ENCODE measurements at regions not wholly inside any gene's neighbourhood (a gene's known extent, or its start where the extent isn't known, plus 50 kb on each side); places are given as distances from the start of the nearest gene placed in this dataset.

DNA sequence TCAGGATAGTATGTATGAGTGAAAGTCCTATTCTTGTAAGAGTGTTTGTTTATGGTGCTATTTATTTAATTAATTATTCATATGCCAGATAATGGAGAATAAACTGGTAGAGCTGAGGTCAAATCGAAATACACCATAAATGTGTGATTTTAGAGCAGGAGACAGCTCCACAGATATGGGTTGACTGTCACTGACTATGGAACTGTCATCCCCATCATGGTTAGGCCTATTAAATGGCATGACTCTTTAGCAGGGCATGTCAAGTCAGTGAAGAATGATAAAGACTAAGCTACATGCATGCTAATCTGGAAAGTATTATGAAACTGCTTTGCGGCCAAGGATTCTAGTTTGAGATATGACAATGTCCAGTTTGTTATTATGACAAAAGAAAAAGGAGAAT, 658.6 kb downstream of the ISL1 start:
- no peak overlapping the region for H3K9ac ChIP-seq
- no peak overlapping the region for H2AFZ ChIP-seq (replicated peaks)
- no peaks in the 10 kb centered on the region for H3K4me1 ChIP-seq
- no peaks in the 10 kb centered on the region for H3K27me3 ChIP-seq
- Mint-ChIP-seq H3K4me3 (no peak overlapping the region), H3K4me1 (no peaks in the 10 kb centered on the region), H3K27ac (no peak overlapping the region), H3K27me3 (ENCODE audit: insufficient read depth, low read depth) (no peaks in the 10 kb centered on the region), H3K36me3 (no peaks in the 10 kb centered on the region), H3K9me3 (no peaks in the 10 kb centered on the region)
- no peaks in the 10 kb centered on the region for H4K20me1 ChIP-seq (ENCODE audit: low read depth)
- no peaks in the 10 kb centered on the region for H3K36me3 ChIP-seq
- no peak overlapping the region for H3K4me2 ChIP-seq
- TF ChIP-seq EZH2phosphoT487 (IDR thresholded peaks at IDR 0.05) (no peak), EZH2 (IDR thresholded peaks at IDR 0.05) (no peak)
- TF ChIP-seq, protein P1, sequence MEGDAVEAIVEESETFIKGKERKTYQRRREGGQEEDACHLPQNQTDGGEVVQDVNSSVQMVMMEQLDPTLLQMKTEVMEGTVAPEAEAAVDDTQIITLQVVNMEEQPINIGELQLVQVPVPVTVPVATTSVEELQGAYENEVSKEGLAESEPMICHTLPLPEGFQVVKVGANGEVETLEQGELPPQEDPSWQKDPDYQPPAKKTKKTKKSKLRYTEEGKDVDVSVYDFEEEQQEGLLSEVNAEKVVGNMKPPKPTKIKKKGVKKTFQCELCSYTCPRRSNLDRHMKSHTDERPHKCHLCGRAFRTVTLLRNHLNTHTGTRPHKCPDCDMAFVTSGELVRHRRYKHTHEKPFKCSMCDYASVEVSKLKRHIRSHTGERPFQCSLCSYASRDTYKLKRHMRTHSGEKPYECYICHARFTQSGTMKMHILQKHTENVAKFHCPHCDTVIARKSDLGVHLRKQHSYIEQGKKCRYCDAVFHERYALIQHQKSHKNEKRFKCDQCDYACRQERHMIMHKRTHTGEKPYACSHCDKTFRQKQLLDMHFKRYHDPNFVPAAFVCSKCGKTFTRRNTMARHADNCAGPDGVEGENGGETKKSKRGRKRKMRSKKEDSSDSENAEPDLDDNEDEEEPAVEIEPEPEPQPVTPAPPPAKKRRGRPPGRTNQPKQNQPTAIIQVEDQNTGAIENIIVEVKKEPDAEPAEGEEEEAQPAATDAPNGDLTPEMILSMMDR (IDR thresholded peaks at IDR 0.05), result no peak
- H3K9me3 ChIP-seq (ENCODE audit: low read depth), result no peaks in the 10 kb centered on the region
- H3K79me2 ChIP-seq (ENCODE audit: low read depth), result no peaks in the 10 kb centered on the region
- no peak overlapping the region for H3K27ac ChIP-seq
- no peak for DNase-seq (ENCODE audit: low spot score)
- no peak overlapping the region for H3K4me3 ChIP-seq
- no peaks in the 10 kb centered on the region for H3F3A ChIP-seq (ENCODE audit: low read depth)

DNA sequence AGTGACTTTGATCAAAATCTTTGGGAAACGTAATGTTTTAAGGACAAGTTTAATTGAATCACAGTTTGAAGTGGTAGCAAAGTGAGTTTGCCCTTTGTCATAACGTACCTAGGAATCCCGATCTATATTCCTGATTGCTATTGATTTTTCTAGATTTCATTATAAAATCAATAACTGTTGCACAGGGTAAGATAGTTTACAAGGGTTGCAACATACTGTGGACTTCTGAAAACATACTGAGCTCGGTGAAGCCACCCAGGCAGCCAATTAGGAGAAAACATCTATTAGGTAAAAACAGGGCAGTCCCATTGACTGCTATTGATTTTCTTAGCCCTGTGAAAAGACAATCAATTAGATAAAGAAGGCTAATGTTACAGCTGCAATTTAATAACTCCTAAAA, 659.9 kb downstream of the ISL1 start:
- H3F3A ChIP-seq (ENCODE audit: low read depth), result no peaks in the 10 kb centered on the region
- H3K4me3 ChIP-seq, result no peak overlapping the region
- TF ChIP-seq EZH2phosphoT487 (IDR thresholded peaks at IDR 0.05) (no peak), EZH2 (IDR thresholded peaks at IDR 0.05) (no peak)
- TF ChIP-seq, protein P1 (IDR thresholded peaks at IDR 0.05), result no peak
- H3K36me3 ChIP-seq, result no peaks in the 10 kb centered on the region
- no peak overlapping the region for H3K9ac ChIP-seq
- Mint-ChIP-seq H3K27ac (no peak overlapping the region), H3K36me3 (no peaks in the 10 kb centered on the region), H3K27me3 (ENCODE audit: insufficient read depth, low read depth) (no peaks in the 10 kb centered on the region), H3K4me3 (no peak overlapping the region), H3K4me1 (no peaks in the 10 kb centered on the region), H3K9me3 (no peaks in the 10 kb centered on the region)
- no peak overlapping the region for H3K4me2 ChIP-seq
- H3K9me3 ChIP-seq (ENCODE audit: low read depth), result no peaks in the 10 kb centered on the region
- H3K4me1 ChIP-seq, result no peaks in the 10 kb centered on the region
- no peak overlapping the region for H2AFZ ChIP-seq (replicated peaks)
- no peaks in the 10 kb centered on the region for H3K79me2 ChIP-seq (ENCODE audit: low read depth)
- no peak overlapping the region for H3K27ac ChIP-seq
- H4K20me1 ChIP-seq (ENCODE audit: low read depth), result no peaks in the 10 kb centered on the region
- DNase-seq (ENCODE audit: low spot score), result no peak
- H3K27me3 ChIP-seq, result no peaks in the 10 kb centered on the region

DNA sequence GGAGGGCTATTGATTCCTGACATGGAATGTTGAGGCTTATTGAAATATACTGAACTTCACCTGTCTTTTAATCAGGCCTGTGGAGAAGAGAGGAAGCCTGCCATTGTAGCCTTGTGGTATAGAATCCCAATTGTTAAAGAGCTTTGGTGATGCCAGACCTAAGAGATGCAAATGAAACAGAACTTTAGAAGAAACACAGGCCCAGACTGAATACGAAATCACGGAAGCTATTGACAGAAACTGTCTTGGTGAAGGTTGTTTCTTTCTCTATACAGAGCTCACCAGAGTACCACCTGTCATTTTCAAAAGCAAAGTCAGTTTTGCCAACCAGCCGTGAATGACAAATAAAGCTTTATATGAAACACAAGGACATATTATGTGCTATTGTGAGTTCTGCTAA, 660.3 kb downstream of the ISL1 start:
- H3K27ac Mint-ChIP-seq, result no peak overlapping the region
- Histone ChIP-seq H3K4me1 (no peaks in the 10 kb centered on the region), H3K27ac (no peak overlapping the region), H3K4me3 (no peak overlapping the region), H3F3A (ENCODE audit: low read depth) (no peaks in the 10 kb centered on the region), H3K27me3 (no peaks in the 10 kb centered on the region), H3K9me3 (ENCODE audit: low read depth) (no peaks in the 10 kb centered on the region), H4K20me1 (ENCODE audit: low read depth) (no peaks in the 10 kb centered on the region), H3K4me2 (peak overlapping the region; percentile 3), H2AFZ (replicated peaks) (no peak overlapping the region), H3K79me2 (ENCODE audit: low read depth) (no peaks in the 10 kb centered on the region), H3K36me3 (no peaks in the 10 kb centered on the region), H3K9ac (no peak overlapping the region)
- H3K9me3 Mint-ChIP-seq, result no peaks in the 10 kb centered on the region
- H3K4me3 Mint-ChIP-seq, result no peak overlapping the region
- no peaks in the 10 kb centered on the region for H3K4me1 Mint-ChIP-seq
- no peaks in the 10 kb centered on the region for H3K27me3 Mint-ChIP-seq (ENCODE audit: insufficient read depth, low read depth)
- no peak for DNase-seq (ENCODE audit: low spot score)
- H3K36me3 Mint-ChIP-seq, result no peaks in the 10 kb centered on the region
- TF ChIP-seq EZH2 (IDR thresholded peaks at IDR 0.05), result no peak
- TF ChIP-seq EZH2phosphoT487 (IDR thresholded peaks at IDR 0.05), result no peak
- TF ChIP-seq, protein P1 (IDR thresholded peaks at IDR 0.05), result no peak

DNA sequence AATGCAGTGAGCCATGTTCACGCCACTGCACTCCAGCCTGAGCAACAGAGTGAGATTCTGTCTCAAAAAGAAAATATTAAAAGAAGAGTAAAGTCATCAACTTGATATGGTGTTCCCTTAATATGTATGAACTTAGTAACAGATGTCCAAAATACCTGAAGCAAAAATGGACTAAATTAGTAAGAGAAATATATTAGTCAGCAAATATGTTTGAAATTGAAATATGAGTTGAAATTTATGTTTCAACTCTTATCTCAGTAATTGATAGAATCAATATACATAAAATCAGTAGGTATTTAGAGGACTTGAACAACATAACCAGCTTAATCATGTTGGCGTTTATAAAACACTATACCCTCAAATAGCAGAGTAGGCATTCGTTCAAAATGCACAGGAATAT, 668.5 kb downstream of the ISL1 start:
- H3F3A ChIP-seq (ENCODE audit: low read depth), result no peaks in the 10 kb centered on the region
- H3K27me3 Mint-ChIP-seq (ENCODE audit: insufficient read depth, low read depth), result no peaks in the 10 kb centered on the region
- H3K36me3 ChIP-seq, result no peaks in the 10 kb centered on the region

More for the DNA sequence above, 668.5 kb downstream of the ISL1 start:
- Histone ChIP-seq H3K79me2 (ENCODE audit: low read depth) (no peaks in the 10 kb centered on the region), H4K20me1 (ENCODE audit: low read depth) (no peaks in the 10 kb centered on the region), H3K27ac (no peak overlapping the region), H3K4me2 (no peak overlapping the region), H3K4me3 (no peak overlapping the region), H2AFZ (replicated peaks) (no peak overlapping the region), H3K9me3 (ENCODE audit: low read depth) (no peaks in the 10 kb centered on the region), H3K4me1 (no peaks in the 10 kb centered on the region), H3K27me3 (no peaks in the 10 kb centered on the region), H3K9ac (no peak overlapping the region)
- Mint-ChIP-seq H3K27ac (no peak overlapping the region), H3K36me3 (no peaks in the 10 kb centered on the region), H3K4me3 (no peak overlapping the region), H3K9me3 (no peaks in the 10 kb centered on the region), H3K4me1 (no peaks in the 10 kb centered on the region)
- TF ChIP-seq EZH2 (IDR thresholded peaks at IDR 0.05) (no peak), EZH2phosphoT487 (IDR thresholded peaks at IDR 0.05) (no peak)
- TF ChIP-seq, protein P1 (IDR thresholded peaks at IDR 0.05), result no peak
- DNase-seq (ENCODE audit: low spot score), result no peak
